Astrocyte (in vitro differentiated cells and primary cell): ENCODE measurements at regions not wholly inside any gene's neighbourhood (a gene's known extent, or its start where the extent isn't known, plus 50 kb on each side); places are given as distances from the start of the nearest gene placed in this dataset.
"Not testable (repeated sequence)": the region's sequence is repeated elsewhere in the genome, so short reads cannot be mapped to it uniquely, and the experiment has no call there.

ENCODE experiments used
- CTCF ChIP-seq: IDR thresholded peaks from 2 replicates; pipeline ENCODE4 v1.5.1; 2011; ENCODE audit warnings: low read depth, mild to moderate bottlenecking, inconsistent platforms, low read length, moderate library complexity; ENCODE audit not compliant: insufficient read depth
- EZH2 ChIP-seq: IDR thresholded peaks from 2 replicates; pipeline ENCODE4 v1.6.1; 2012; ENCODE audit warnings: mild to moderate bottlenecking, low read length, inconsistent platforms; ENCODE audit not compliant: insufficient read depth

- not testable (repeated sequence) for TF ChIP-seq CTCF, EZH2
Observed at GRCh38 chr7:142520885-142521284, 228.4 kb upstream of the PRSS1 start.
